PC-3 (cell line): ENCODE measurements at regions not wholly inside any gene's neighbourhood (a gene's known extent, or its start where the extent isn't known, plus 50 kb on each side); places are given as distances from the start of the nearest gene placed in this dataset.

Experiments
- EZH2 ChIP-seq: fragments of 300-600 bp; sonication (generic); IDR thresholded peaks from one replicate; pipeline ENCODE4 v1.6.1; 2017; ENCODE audit warnings: antibody characterized with exemption, mild to moderate bottlenecking, low read length; ENCODE audit not compliant: unreplicated experiment
- TF ChIP-seq, protein P1 (sequence below): fragments of 300-600 bp; sonication (generic); conservative IDR thresholded peaks from 2 replicates; pipeline ENCODE4 v1.5.1; 2017; ENCODE audit warnings: antibody characterized with exemption, low read depth, mild to moderate bottlenecking, low read length

DNA sequence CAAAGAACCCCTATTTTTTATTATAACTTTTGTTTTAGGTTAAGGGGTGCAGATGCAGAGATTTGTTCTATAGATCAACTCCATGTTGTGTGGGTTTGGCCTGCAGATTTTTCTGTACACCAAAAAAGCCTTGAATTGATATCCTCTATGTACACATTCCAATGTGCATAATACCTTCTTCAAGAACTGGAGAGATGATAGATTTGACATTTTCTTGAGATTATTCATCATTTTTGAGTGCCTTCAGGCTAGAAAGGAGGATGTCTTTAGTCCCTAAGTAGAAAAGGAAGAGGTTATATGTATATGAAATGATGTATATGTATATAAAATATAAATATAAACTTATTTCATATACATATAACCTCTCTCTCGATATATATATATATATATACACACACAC lies 1190.0 kb upstream of the ALCAM start:
- TF ChIP-seq EZH2: no peak
- TF ChIP-seq, protein P1, sequence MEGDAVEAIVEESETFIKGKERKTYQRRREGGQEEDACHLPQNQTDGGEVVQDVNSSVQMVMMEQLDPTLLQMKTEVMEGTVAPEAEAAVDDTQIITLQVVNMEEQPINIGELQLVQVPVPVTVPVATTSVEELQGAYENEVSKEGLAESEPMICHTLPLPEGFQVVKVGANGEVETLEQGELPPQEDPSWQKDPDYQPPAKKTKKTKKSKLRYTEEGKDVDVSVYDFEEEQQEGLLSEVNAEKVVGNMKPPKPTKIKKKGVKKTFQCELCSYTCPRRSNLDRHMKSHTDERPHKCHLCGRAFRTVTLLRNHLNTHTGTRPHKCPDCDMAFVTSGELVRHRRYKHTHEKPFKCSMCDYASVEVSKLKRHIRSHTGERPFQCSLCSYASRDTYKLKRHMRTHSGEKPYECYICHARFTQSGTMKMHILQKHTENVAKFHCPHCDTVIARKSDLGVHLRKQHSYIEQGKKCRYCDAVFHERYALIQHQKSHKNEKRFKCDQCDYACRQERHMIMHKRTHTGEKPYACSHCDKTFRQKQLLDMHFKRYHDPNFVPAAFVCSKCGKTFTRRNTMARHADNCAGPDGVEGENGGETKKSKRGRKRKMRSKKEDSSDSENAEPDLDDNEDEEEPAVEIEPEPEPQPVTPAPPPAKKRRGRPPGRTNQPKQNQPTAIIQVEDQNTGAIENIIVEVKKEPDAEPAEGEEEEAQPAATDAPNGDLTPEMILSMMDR: no peak
